Osteocyte (in vitro differentiated cells): ENCODE measurements at regions not wholly inside any gene's neighbourhood (a gene's known extent, or its start where the extent isn't known, plus 50 kb on each side); places are given as distances from the start of the nearest gene placed in this dataset.

Experiments used
- DNase-seq: peaks from one replicate; pipeline ENCODE4 v3.0.0; 2021; ENCODE audit warnings: mixed read lengths; ENCODE audit not compliant: unreplicated experiment; ENCODE audit errors: extremely low spot score
- H3K27ac Mint-ChIP-seq: one replicate; pipeline ENCODE4 v1.8.0; 2021; ENCODE audit warnings: mild to moderate bottlenecking, mixed read lengths; ENCODE audit not compliant: unreplicated experiment
- H3K27me3 Mint-ChIP-seq: one replicate; pipeline ENCODE4 v1.8.0; 2021; ENCODE audit warnings: mixed read lengths; ENCODE audit not compliant: unreplicated experiment
- H3K36me3 Mint-ChIP-seq: one replicate; pipeline ENCODE4 v1.8.0; 2021; ENCODE audit warnings: mixed read lengths; ENCODE audit not compliant: unreplicated experiment
- H3K4me1 Mint-ChIP-seq: one replicate; pipeline ENCODE4 v1.8.0; 2021; ENCODE audit warnings: mixed read lengths; ENCODE audit not compliant: unreplicated experiment
- H3K4me3 Mint-ChIP-seq: one replicate; pipeline ENCODE4 v1.8.0; 2021; ENCODE audit warnings: mild to moderate bottlenecking, moderate library complexity, mixed read lengths; ENCODE audit not compliant: unreplicated experiment
- H3K9me3 Mint-ChIP-seq: one replicate; pipeline ENCODE4 v1.8.0; 2021; ENCODE audit warnings: mixed read lengths; ENCODE audit not compliant: unreplicated experiment
- TF ChIP-seq, protein P1 (sequence below): fragments of 200-600 bp; sonication (generic); IDR thresholded peaks from 2 replicates; pipeline ENCODE4 v1.5.0; 2021; ENCODE audit warnings: antibody characterized with exemption, mild to moderate bottlenecking, moderate library complexity

DNA sequence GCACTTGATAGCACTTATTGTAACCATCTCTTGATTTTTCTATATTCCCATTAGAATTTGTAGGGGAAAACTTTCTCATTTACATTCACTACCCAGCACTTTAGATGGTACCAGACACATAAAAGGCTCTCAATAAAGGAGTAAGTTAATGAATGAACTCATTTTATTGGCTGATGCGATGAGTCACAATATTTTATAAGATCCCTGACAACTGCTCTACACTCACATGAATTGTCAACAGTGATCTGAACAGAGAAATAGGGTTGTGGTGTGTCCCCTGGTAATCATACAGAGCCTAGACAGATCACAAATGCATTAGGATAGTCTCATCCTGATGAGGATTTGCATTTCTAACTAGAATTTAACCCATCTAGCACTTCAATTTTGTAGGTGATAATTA lies 567.6 kb upstream of the ARPP21 start:
- no peak overlapping the region for H3K27ac Mint-ChIP-seq
- no peaks in the 10 kb centered on the region for H3K9me3 Mint-ChIP-seq
- peaks cover 24% of the 10 kb centered on the region for H3K27me3 Mint-ChIP-seq
- no peak for DNase-seq
- TF ChIP-seq, protein P1, sequence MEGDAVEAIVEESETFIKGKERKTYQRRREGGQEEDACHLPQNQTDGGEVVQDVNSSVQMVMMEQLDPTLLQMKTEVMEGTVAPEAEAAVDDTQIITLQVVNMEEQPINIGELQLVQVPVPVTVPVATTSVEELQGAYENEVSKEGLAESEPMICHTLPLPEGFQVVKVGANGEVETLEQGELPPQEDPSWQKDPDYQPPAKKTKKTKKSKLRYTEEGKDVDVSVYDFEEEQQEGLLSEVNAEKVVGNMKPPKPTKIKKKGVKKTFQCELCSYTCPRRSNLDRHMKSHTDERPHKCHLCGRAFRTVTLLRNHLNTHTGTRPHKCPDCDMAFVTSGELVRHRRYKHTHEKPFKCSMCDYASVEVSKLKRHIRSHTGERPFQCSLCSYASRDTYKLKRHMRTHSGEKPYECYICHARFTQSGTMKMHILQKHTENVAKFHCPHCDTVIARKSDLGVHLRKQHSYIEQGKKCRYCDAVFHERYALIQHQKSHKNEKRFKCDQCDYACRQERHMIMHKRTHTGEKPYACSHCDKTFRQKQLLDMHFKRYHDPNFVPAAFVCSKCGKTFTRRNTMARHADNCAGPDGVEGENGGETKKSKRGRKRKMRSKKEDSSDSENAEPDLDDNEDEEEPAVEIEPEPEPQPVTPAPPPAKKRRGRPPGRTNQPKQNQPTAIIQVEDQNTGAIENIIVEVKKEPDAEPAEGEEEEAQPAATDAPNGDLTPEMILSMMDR, result no peak
- no peak overlapping the region for H3K4me3 Mint-ChIP-seq
- no peaks in the 10 kb centered on the region for H3K4me1 Mint-ChIP-seq
- no peaks in the 10 kb centered on the region for H3K36me3 Mint-ChIP-seq

DNA sequence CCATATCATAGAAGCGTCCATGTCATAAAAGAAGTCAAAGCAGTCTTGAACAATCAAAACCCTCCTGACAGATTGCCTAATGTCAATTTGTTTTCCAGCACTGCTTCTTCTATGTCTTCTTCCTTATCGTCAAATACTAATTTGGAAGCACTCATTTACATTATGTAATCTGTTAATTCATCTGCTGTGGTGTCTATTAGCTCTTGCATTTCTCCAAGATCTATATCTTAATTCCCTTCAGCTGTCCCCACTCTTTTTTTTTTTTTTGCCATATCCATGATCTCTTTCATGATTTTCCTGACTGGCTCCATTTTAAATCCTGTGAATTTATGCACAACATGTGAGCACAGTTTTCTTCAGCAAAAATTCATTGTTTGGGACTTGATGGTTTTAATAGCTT lies 560.5 kb upstream of the ARPP21 start:
- H3K36me3 Mint-ChIP-seq, result no peaks in the 10 kb centered on the region
- no peaks in the 10 kb centered on the region for H3K9me3 Mint-ChIP-seq
- peaks cover 17% of the 10 kb centered on the region for H3K27me3 Mint-ChIP-seq
- no peak overlapping the region for H3K27ac Mint-ChIP-seq
- no peak for DNase-seq
- no peaks in the 10 kb centered on the region for H3K4me1 Mint-ChIP-seq
- no peak overlapping the region for H3K4me3 Mint-ChIP-seq
- TF ChIP-seq, protein P1, result no peak

DNA sequence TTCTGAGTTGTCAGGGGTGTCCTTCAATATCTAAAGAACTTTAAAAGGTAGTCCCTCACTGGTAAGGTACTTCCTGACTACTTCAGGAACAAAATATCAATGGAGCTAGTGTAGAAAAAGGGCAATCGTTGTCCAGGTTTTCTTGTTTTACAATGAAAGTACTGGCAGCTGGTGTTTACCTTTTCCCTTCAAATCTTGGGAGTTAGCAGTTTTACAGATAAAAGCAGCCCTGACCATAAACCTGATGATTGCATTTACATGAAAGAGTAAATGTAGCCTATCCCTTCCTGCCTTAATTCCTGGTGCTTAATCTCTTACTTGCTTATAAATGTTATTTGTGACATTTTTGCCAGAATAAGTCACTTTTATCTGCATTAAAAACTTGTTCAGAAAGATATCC lies 559.9 kb upstream of the ARPP21 start:
- H3K4me1 Mint-ChIP-seq, result no peaks in the 10 kb centered on the region
- DNase-seq, result no peak
- TF ChIP-seq, protein P1, result no peak
- H3K27me3 Mint-ChIP-seq, result peaks cover 13% of the 10 kb centered on the region
- H3K36me3 Mint-ChIP-seq, result no peaks in the 10 kb centered on the region
- no peak overlapping the region for H3K27ac Mint-ChIP-seq
- H3K9me3 Mint-ChIP-seq, result no peaks in the 10 kb centered on the region
- H3K4me3 Mint-ChIP-seq, result no peak overlapping the region

DNA sequence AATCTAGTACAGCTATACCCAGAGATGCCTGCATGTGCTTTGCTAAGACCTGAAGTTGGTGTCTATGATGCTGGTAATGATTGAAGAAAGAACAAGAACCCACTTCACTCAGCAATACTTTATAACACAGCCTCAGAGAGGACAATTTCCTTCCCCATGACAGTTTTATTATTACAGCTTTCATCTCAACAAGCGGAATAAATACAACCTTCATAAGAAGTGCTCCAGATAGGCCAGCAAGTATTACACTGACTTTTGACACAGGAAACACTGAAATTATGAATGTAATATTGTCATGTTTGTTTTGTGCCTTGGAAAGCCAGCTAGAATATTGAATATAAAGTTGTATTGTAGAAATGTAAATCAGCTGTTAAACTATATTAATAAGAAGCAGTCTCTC lies 557.4 kb upstream of the ARPP21 start:
- H3K27ac Mint-ChIP-seq, result no peak overlapping the region
- H3K9me3 Mint-ChIP-seq, result peaks cover 3% of the 10 kb centered on the region
- H3K4me1 Mint-ChIP-seq, result no peaks in the 10 kb centered on the region
- no peak overlapping the region for H3K4me3 Mint-ChIP-seq
- H3K36me3 Mint-ChIP-seq, result no peaks in the 10 kb centered on the region
- DNase-seq, result no peak
- TF ChIP-seq, protein P1, result no peak
- H3K27me3 Mint-ChIP-seq, result peaks cover 2% of the 10 kb centered on the region

DNA sequence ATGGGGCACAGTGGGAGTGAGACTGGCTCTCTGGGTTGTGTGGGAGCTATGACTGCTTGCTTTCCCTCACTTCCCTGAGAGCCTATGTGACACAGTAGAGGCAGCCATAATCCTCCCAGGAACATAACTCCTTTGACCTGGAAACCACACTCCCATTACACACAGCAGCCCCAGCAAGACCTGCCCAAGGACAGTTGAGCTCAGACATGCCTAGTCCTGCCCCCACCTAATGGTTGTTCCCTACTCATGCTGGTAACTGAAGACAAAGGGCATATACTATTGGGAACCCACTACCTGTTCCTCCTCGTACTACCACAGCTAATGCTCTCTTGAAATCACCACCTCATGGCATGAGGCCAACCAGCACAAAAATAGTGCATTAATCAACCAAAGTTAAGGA lies 550.4 kb upstream of the ARPP21 start:
- Mint-ChIP-seq H3K27ac (no peak overlapping the region), H3K4me1 (no peaks in the 10 kb centered on the region), H3K4me3 (no peak overlapping the region), H3K27me3 (no peaks in the 10 kb centered on the region), H3K36me3 (no peaks in the 10 kb centered on the region), H3K9me3 (peaks cover 31% of the 10 kb centered on the region)
- TF ChIP-seq, protein P1, result no peak
- no peak for DNase-seq
